Right ventricle myocardium superior (tissue), 1 donor: ENCODE measurements at regions not wholly inside any gene's neighbourhood (a gene's known extent, or its start where the extent isn't known, plus 50 kb on each side); places are given as distances from the start of the nearest gene placed in this dataset.
"Not testable (repeated sequence)": the region's sequence is repeated elsewhere in the genome, so short reads cannot be mapped to it uniquely, and the experiment has no call there.

Experiments used
- ATAC-seq: fragments of 200-7000 bp; cut with Tn5 transposase; one replicate; pipeline ENCODE4 v1.9.1; 2020; ENCODE audit warnings: mild to moderate bottlenecking; ENCODE audit not compliant: poor library complexity
- DNase-seq: peaks from one replicate; pipeline ENCODE4 v3.0.0-alpha.2; 2020
- intact Hi-C: fragments of 100-400 bp; cut with DNase I; formaldehyde crosslinking; loops from one replicate; pipeline ENCODE4 v1.11.2; 2022
- donor health status: DM: no; HTN: yes; CAD: no; lungs with severe emphysema.

DNA sequence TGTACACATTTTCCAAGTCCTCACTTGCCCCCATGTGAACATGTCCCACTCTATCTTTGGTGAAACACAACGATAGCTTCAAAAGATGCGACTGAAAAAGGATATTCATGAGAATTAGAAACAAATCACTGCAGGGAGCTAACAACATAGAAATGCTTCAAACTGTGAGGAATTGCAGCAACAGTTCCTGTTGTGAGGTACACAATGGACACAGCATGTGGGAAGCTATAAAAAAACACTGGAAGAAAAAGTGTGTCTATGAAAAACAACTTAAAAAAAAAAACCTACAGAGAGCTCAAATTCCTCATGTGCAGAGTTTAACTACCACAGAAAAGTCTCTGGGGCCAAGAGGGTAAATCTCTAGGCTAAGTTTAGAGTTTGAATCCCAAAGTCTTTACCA, 51.6 kb upstream of the BLTP1 start:
- intact Hi-C loops = no loop called here
- ATAC-seq (no peak), DNase-seq (no peak)

DNA sequence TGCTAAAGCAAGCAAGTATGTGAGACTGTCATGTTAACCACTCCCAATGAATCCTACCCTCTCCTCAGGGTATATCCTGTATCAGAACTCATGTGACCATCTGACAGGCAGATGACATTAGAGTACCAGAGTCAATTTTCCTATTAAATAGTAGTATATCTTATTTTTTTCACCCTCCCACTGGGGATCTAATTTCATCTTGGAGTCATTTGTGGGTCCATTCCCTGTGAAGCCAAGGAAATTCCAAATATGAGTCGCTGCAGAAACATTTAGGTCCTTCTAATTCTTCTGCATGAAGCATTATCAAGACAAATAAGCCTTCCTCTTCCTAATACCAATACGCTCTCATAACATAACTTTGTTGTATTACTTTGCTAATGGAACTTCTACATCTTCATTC, 52.2 kb upstream of the BLTP1 start:
- ATAC-seq (no peak), DNase-seq (no peak)
- intact Hi-C loops = no loop called here

DNA sequence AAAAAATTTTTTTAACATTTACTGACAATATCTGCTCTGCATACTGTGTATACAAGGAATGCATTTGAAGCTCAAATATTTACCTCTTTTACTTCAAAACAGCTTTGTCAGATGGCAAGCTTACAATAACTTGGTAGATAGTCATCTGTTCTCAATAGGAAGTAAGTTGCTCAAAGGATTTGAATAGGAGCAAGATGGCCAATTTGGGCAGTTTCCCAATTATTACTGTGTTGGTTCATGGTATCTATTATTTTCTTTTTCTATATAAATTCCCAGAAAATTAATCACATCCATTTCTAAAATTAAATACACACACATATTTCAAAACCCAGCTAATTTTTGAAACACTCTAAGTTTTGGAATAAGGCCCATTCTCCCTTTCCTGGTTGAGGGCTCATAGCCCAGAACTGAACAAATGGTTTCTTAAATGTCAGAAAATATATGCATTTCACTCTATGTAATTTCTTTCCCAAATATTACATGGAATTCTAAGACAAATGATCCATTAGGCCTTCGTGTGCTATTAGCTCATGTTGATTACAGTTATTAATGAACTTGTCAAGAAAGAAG, 60.2 kb upstream of the BLTP1 start:
- intact Hi-C loops = no loop called here
- DNase-seq (no peak), ATAC-seq (no peak)

DNA sequence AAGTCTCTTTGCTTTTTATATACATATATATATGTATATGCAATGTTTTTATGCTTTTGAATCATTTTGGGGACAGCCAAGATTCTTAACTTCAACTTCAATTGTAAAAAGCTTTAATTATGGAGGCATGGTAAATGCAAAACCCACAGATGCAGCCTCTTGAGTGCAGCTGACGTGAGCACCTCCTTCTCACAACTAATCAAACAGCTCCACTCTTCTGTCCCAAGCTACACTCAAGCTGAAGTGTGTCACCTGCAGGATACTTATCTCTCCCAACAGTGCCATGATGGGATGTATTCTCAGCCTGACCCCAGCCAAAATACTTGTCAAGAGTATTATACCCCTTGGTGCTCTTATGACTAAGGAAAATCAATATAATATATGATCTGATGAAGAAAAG, 60.7 kb upstream of the BLTP1 start:
- ATAC-seq (no peak), DNase-seq (no peak)
- intact Hi-C loops = no loop called here

DNA sequence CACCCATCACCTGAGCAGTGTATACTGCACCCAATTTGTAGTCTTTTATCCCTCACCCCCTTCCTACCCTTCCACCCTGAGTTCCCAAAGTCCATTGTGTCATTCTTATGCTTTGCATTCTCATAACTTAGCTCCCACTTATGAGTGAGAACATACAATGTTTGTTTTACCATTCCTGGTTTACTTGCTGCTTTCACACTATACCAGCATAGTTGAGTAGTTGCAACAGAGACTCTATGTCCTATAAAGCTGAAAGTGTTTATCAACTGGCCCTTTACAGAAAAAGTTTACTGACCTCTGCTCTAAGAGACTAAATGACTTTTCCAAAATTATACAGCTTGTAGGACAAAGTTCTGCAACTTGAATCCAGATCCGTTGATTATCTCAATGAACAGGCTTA, 61.1 kb upstream of the BLTP1 start:
- ATAC-seq (no peak), DNase-seq (no peak)
- intact Hi-C loops = no loop called here

DNA sequence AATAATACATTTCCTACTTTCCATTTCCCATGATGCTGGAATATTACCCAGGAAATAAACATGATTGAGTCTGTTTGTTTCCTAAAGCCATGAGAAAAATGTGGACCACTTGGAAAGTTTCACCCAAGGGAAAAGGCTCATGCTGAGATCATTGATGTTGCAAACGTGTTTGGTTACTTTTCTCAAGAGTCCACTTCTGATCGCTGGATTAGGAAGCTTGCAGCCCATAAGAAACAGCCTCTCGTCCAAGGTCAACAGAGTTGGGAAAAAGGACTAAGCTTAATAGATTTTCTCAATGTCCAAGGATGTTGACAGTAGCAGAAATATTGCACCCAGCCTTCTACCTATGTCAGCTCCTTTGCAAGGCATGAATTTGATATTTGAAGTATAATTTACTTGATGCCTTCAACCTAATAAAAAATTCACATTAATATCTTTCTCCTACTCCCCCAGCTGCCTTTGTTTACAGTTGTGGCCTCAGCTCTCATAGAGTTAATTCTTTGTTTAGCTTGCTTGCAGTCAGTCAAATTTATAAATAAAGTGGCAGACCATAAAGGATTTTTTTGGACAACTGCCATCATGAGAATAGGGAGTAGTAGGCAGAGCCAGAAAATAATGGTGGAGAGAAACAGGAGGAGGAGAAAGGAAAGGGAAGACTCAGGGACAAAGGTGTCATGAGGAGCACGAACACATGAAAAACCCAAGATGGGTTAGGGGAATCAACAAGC, 65.6 kb upstream of the BLTP1 start:
- ATAC-seq (no peak), DNase-seq (no peak)
- intact Hi-C loops = no loop called here

DNA sequence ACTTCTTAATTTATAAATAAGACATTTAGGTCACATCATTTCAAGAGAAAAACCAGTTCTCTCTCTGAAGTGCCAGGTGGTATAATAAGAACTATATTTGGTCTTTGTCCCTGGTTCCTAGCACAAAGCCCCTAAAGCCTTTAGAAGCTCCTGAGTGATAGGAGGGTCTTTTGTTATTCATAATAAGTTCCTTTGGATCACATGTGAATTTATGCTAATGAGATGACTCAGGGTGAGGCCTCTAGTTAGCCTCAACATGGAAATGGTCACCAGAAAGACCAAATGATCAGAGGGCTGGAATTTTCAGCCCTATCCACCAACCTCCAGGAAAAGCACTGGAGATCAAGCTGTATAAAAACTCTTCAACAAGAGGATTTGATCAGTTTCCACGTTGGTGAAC, 68.1 kb upstream of the BLTP1 start:
- intact Hi-C loops = no loop called here
- ATAC-seq (no peak), DNase-seq (no peak)

DNA sequence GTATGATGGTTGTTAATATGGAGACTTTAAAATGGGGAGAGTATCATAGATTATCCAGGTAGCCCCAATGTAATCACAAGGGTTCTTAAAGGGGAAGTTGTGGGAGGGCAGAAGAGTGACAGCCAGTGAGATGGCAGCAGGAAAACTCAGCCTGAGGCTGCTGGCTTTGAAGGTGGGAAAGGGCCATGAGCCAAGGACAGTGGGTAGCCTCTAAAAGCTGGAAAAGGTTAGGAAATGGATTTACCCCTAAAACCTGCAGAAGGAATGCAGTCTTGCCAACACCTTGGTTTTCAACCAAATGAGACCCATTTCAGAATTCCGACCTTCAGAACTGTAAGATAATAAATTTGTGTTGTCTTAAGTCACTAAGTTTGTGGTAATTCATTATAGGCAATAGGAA, 68.8 kb upstream of the BLTP1 start:
- ATAC-seq = no peak
- intact Hi-C loops = no loop called here
- DNase-seq = no peak

DNA sequence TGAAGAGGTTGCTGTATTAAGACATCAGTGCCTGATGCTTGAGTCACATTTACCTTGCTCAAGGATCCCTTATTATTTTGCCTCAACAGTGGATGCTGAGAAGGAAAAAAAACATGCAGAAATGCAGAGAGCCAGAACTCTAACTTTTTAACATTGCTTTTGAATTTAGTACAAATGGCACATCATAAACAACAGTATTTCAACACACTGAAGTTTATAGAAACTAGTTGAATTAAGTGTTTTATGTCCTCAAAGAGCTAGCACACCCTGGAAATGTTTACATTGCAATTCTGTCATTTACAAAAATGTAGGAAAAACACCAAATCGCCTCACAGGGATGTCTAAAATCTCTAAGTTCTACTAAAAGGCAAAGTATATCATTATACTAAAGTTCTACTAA, 69.5 kb upstream of the BLTP1 start:
- DNase-seq (no peak), ATAC-seq (no peak)
- intact Hi-C loops = no loop called here

DNA sequence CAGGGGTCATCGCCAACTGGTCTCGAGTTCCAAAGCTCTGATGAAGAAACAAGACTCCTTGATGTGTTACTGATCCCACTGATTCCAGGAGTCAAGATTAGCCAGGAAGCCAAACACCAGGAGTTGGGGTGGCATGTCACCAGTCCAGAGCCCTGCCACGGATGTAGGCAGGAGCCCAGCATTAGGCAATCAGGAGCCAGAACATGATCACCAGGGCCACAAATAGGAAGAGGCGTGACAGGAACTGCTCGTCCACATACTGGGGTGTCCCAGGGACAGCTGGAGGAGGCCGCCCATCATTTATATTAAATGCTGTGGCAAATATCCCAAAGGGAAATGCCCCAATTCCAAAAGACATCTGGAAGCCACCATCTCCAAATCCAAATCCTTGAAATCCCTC, 74.5 kb upstream of the BLTP1 start:
- intact Hi-C loops, DNase-seq, ATAC-seq: not testable (repeated sequence)

DNA sequence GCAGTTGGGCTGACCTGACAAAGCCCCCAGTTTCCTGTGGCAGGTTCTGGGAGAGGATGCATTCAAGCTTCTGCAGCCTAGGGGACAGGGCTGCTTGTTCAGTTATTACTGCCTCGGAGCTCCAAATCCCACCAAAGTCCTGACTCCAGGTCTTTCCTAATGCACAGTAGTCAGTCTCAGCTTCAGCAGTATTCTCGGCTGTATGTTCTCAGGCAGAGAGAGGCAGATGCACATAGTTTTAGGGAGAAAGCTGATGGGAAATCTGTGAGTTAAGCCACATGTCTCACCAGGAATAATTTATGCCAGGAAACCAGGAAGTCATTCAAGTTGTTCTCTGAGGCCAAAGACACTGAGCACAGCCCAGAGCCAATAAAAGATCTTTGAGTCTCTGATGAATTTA, 75.3 kb upstream of the BLTP1 start:
- intact Hi-C loops, DNase-seq, ATAC-seq: not testable (repeated sequence)

DNA sequence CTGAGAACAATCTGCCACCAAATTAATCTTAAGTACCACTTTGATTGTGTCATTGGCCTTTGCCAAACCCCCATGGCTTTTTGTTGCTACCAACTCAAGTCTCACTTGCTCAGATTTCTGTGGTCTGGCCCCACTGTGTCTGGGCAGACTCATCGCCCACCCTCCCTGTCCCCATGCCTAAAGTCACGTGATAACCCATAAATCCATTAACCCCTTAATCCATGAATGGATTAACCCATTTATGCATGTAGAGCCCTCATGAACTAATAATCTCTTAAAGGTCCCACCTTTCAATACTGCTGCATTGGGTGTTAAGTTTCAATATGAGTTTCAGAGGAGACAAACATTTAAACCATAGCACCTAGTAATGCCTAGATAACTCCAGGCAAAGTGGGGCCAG, 78.5 kb upstream of the BLTP1 start:
- ATAC-seq = no peak
- DNase-seq = no peak
- intact Hi-C loops = no loop called here

DNA sequence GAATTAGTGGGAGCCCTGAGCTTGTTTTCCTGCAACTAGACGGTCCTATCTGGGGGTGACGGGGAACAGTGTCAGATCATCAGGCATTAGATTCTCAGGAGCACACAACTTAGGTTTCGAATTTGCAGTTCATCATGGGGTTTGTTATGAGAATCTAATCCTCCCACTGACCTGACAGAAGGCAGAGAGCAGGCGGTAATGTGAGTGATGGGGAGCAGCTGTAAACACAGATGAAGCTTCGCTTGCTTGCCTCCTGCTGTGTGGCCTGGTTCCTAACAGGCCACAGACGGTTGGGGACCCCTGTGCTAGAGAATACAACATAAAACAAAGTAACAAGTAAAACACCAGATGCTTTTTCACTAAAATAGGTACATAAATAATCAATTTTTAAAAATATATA, 86.2 kb upstream of the BLTP1 start:
- intact Hi-C loops = no loop called here
- no peak for DNase-seq
- no peak for ATAC-seq

DNA sequence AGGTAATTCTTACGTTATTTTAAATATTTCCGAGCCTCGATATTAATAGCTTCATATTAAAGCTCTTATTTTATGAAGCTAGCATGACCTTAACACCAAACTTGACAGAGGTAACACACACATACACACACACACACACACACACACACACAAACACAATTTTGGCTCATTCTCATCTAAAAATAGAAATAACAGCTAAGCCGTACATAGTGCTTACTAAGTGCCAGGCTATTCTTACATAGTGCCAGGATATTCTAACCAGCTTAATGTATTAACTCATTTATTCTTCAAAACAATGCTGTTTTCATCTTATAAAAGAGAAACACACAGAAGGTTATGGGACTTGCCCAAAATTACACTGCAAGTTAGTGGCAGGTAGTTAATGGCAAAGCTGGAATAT, 87.0 kb upstream of the BLTP1 start:
- DNase-seq (no peak), ATAC-seq (peak; percentile 85)
- intact Hi-C loops = no loop called here

DNA sequence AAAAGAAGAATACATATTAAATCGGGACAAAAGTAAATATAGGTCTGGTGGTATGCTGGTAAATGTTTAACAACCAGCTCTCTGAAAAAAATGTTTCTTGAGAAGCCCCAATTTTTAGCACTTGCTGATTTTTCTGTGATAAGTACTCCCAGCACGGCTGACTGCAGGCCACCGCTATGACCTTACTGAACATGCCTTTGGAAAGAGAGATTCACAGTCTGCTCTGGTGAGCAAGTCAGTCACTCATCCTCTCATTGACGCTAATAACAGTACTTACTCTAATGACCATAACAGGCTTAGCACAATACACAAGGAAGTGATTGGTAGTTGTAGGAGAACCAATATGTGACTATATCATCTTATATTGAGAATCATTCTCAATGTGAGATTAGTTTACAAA, 98.9 kb upstream of the BLTP1 start:
- ATAC-seq (peak; percentile 83), DNase-seq (no peak)
- intact Hi-C loops = no loop called here

DNA sequence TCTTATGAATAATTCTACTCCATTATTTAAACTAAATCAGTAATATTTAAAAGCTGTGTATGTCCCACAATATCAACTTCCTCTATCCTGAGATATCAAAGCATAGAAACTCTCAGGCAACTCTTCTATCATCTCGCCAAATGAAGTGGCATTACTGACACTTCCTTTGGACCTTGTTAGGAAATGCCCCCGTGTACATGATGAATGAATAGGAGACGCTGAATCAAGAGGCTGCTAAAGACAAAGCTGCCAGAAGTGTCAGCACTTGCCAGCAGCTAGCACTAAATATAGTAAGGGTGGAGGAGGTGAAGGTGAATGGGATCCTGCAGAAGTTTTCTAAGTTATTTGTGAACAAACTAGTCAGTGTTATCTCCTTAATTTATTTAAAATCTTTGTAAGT, 99.5 kb upstream of the BLTP1 start:
- ATAC-seq (peak; percentile 99), DNase-seq (no peak)
- intact Hi-C loops = no loop called here

DNA sequence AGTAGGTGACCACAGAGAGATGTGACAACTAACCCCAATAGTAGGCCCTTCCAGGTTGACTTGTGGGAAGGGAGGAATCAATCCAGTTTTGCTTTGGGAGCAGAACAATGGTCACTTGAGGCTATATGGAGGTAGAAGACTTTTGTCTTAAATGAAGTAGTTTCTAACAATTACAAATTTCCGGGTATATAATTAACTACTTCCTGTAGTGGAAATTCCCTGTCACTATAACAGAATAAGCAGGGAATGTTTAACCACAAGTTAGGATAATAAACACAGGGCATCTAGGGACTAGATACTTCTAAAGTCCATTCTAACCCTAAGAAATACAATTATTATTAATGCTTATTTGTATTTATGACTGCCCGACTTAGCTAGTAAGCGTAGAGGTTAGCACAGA, 99.0 kb upstream of the TRPC3 start:
- DNase-seq (no peak), ATAC-seq (no peak)
- intact Hi-C loops = no loop called here

DNA sequence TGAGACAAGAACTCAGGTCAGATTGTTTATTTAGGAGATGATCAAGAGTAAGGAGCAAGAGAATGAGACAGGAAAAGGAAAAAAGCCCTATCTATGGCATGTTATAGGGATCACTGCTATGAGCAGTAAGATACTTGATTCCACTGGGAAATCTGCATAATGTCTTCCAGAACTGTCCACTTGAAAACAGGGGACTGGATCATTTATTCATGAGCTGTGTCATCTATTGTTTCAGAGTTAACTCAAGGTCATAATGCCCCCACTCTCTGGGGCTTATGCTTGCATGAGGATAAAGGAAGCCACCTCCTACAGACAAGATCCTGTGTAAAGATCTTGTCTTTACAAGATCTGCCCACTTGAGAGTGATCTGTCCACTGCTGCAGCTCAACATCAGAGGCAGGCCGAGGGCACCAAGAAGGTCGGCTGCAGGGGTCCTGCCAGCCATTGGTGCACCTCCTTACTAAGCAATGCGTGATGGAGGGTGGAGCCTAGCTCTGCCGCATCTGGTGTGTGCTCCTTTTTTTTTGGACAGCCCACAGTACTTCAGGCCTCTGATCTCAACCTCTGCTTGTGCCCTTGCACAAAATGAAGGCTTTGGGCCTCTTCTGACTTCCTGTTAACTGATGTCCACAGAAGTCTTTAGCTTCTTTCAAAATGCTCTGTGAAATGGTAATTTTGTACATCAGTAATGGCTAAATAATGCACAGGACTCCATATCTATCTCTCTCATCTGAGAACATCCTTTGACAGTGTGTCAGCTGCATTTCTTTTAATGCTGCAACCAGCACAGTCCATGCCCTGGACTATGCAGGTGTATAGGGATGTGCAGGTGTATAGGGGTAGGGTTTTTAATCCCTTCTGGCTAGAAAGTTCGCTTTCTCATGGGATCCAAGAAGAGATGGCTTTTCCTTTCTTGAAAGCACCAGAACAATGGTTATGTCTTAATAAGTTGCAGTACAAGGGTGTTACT, 95.9 kb upstream of the TRPC3 start:
- ATAC-seq = no peak
- intact Hi-C loops = no loop called here
- DNase-seq = no peak

DNA sequence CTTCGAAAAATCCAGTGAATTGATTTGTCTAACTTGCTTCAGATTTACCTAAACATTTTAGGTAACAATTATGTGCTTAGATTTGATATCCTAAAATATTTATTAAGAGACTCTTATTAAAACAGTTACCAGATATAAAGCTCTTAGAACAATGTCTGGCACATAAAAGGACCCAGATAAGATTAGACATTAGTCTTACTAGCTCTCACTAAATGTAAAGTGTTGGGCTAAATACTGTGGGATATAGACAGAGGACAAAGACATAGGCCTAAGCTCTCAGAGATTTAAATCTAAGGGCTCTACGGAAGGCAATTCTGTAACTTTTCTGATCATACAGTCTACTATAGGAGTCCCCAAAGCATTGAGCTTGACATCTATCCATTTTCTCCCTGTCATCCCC, 94.4 kb upstream of the TRPC3 start:
- intact Hi-C loops = no loop called here
- ATAC-seq (no peak), DNase-seq (no peak)

DNA sequence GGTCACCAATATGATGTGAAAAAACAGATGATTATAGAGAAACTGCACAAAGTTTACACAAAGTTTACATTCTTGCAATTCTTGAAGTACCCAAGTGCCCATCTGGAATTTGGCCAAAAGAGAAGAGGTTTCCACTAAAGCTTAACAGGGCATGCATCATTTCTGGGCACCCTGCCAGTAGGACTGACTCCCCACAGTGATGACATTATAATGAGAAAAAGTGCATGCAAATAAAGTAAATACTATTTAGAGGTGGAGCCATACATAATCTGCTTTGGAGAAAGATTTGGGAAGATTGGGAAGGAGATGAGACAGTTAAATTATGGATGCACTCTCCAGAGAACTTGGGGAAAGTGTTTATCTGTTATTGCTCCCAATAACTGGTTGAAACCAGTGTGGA, 93.7 kb upstream of the TRPC3 start:
- DNase-seq (no peak), ATAC-seq (no peak)
- intact Hi-C loops = no loop called here
